Sigmoid colon (tissue), 6 donors: ENCODE measurements at regions not wholly inside any gene's neighbourhood (a gene's known extent, or its start where the extent isn't known, plus 50 kb on each side); places are given as distances from the start of the nearest gene placed in this dataset.

Source experiments
- DNase-seq: peaks from one replicate; pipeline ENCODE4 v3.0.0-alpha.2; 2019
- H3K27ac ChIP-seq, 4 donors: fragments of 200-600 bp; sonication (generic); one replicate each; pipeline ENCODE4 v1.5.1; 2016 to 2019; ENCODE audit warnings: mild to moderate bottlenecking in 1 of 4
- H3K27me3 ChIP-seq, 3 donors: fragments of 200-600 bp; sonication (generic); one replicate each; pipeline ENCODE4 v1.5.1; 2019; ENCODE audit warnings: mild to moderate bottlenecking in 1 of 3
- H3K36me3 ChIP-seq, 4 donors: fragments of 200-600 bp; sonication (generic); one replicate each; pipeline ENCODE4 v1.5.1; 2016 to 2019
- H3K4me1 ChIP-seq, 4 donors: fragments of 200-600 bp; sonication (generic); one replicate each; pipeline ENCODE4 v1.5.1; 2017 to 2019
- H3K4me3 ChIP-seq, 4 donors: fragments of 200-600 bp; sonication (generic); one replicate each; pipeline ENCODE4 v1.5.1; 2017 to 2019; ENCODE audit warnings: mild to moderate bottlenecking in 2 of 4, moderate library complexity in 1 of 4
- H3K9me3 ChIP-seq, 4 donors: fragments of 200-600 bp in 3 of 4; sonication (generic) in 3 of 4; one replicate each; pipeline versions ENCODE4 v1.5.1 to v1.6.1; 2013 to 2019
- EP300 ChIP-seq, 4 donors: sonication (generic); formaldehyde crosslinking; IDR thresholded peaks; one replicate each; pipeline ENCODE4 v1.6.1; 2017; ENCODE audit warnings: antibody characterized with exemption in 4 of 4
- POLR2A ChIP-seq, 2 donors: fragments of 450-650 bp; IDR thresholded peaks; one replicate each; pipeline ENCODE4 v1.6.1; 2016; ENCODE audit warnings: antibody characterized with exemption in 2 of 2, mild to moderate bottlenecking in 2 of 2, moderate library complexity in 2 of 2
- POLR2AphosphoS5 ChIP-seq, 4 donors: sonication (generic); formaldehyde crosslinking; IDR thresholded peaks; one replicate each; pipeline ENCODE4 v1.6.1; 2017; ENCODE audit warnings: antibody characterized with exemption in 4 of 4
- WGBS, 2 donors: extraction: QIAGEN DNeasy Blood & Tissue Kit; methylation state at CpG; one replicate each; pipeline ENCODE4 v1.1.7; 2013; 5-methylcytosine and 5-hydroxymethylcytosine counted together
- intact Hi-C: fragments of 100-400 bp; cut with DNase I; formaldehyde crosslinking; loops from one replicate; pipeline ENCODE4 v1.15.1; 2023
- TF ChIP-seq, protein P1 (sequence below), 4 experiments: fragments of 450-650 bp in 3 of 4; fragments of 200-600 bp in 1 of 4; IDR thresholded peaks; one replicate each; pipeline ENCODE4 v1.5.1; 2016 to 2019; ENCODE audit warnings: antibody characterized with exemption in 4 of 4, mild to moderate bottlenecking in 3 of 4, moderate library complexity in 2 of 4
- donor health status: healthy with polysubstance abuse.
- donor health status: healthy.

DNA sequence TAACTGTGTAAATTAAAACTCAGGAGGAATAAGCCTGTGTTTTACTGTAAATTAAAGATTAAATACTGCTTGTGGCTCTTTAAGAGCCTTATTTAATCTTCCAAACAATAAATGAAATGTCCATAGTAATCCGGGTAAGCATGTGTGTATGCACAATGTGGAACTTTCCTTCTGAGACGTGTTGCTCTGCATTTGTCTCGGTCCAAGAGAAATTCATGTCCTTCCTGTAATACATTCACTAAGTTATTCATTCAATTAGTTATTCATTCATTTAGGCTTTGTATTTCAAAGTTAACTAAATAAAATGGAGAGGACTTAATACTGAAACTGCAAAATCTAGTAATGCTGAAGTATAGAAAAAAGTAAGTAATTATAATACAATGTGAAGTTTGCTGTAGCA lies 2728.8 kb downstream of the PCDH7 start:
- H3K36me3 ChIP-seq = no peaks in the 10 kb centered on the region
- H3K27me3 ChIP-seq = no peaks in the 10 kb centered on the region
- no peak for DNase-seq
- WGBS, 2 donors = 85 to 88% methylated on average over 3 of the region's 3 CpGs
- H3K4me1 ChIP-seq = no peaks in the 10 kb centered on the region
- no peaks in the 10 kb centered on the region for H3K9me3 ChIP-seq
- H3K4me3 ChIP-seq = no peak overlapping the region
- intact Hi-C loops = no loop called here
- TF ChIP-seq, protein P1, sequence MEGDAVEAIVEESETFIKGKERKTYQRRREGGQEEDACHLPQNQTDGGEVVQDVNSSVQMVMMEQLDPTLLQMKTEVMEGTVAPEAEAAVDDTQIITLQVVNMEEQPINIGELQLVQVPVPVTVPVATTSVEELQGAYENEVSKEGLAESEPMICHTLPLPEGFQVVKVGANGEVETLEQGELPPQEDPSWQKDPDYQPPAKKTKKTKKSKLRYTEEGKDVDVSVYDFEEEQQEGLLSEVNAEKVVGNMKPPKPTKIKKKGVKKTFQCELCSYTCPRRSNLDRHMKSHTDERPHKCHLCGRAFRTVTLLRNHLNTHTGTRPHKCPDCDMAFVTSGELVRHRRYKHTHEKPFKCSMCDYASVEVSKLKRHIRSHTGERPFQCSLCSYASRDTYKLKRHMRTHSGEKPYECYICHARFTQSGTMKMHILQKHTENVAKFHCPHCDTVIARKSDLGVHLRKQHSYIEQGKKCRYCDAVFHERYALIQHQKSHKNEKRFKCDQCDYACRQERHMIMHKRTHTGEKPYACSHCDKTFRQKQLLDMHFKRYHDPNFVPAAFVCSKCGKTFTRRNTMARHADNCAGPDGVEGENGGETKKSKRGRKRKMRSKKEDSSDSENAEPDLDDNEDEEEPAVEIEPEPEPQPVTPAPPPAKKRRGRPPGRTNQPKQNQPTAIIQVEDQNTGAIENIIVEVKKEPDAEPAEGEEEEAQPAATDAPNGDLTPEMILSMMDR (IDR thresholded peaks at IDR 0.05) = no peak
- H3K27ac ChIP-seq = no peak overlapping the region

DNA sequence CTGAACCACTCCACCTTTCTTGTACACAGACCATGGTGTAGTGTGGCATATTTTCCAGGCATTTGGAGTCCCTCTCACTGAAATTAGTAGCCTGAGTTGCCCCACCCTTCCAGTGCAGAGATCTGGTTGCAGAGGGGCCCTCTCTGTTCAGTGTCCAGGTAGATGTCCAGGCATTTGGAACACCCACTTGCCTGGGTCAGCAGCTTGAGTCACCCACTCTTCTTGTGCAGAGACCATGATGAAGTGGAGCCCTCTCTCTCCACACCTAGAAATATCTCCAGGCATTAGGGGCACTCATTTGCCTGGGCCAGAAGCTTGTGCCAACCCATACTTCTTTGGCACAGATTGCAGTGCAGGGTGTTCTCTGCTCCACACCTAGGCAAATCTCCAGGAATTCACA lies 2733.3 kb downstream of the PCDH7 start:
- no peaks in the 10 kb centered on the region for H3K36me3 ChIP-seq
- H3K9me3 ChIP-seq = peaks cover 0 to 2% (median 0%) of the 10 kb centered on the region in 4 donors
- DNase-seq = no peak
- no peak overlapping the region for H3K27ac ChIP-seq
- H3K4me1 ChIP-seq = no peaks in the 10 kb centered on the region
- H3K4me3 ChIP-seq = no peak overlapping the region
- no peaks in the 10 kb centered on the region for H3K27me3 ChIP-seq
- TF ChIP-seq EP300 (IDR thresholded peaks at IDR 0.05) (no peak), POLR2A (IDR thresholded peaks at IDR 0.05) (no peak), POLR2AphosphoS5 (IDR thresholded peaks at IDR 0.05) (no peak)
- TF ChIP-seq, protein P1 (IDR thresholded peaks at IDR 0.05) = no peak
- intact Hi-C loops = no loop called here

DNA sequence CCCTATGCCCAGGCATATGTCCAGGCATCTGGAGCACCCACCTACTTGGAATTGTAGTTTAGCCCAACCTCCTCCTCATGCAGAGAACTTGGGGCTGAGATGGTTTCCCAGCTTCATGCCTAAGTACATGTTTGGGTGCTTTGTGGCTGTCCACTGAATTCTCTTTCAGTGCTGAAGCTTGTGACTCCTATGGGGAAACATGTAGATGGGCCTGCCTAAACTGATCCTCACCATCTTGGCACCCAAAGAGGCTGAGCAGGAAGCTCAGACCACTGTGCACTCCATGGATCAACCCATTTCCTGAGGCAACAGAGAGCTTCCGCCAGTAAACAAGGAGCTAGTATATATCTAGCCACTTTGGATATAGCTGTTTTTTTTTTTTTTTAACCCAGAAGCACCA lies 2733.7 kb downstream of the PCDH7 start:
- H3K4me3 ChIP-seq = no peak overlapping the region
- DNase-seq = no peak
- H3K27ac ChIP-seq = no peak overlapping the region
- intact Hi-C loops = no loop called here
- no peaks in the 10 kb centered on the region for H3K4me1 ChIP-seq
- WGBS, 2 donors = 89 to 96% methylated on average over 1 of the region's 1 CpG
- TF ChIP-seq POLR2A (IDR thresholded peaks at IDR 0.05) (no peak), POLR2AphosphoS5 (IDR thresholded peaks at IDR 0.05) (no peak), EP300 (IDR thresholded peaks at IDR 0.05) (no peak)
- TF ChIP-seq, protein P1 (IDR thresholded peaks at IDR 0.05) = no peak
- no peaks in the 10 kb centered on the region for H3K27me3 ChIP-seq
- H3K36me3 ChIP-seq = no peaks in the 10 kb centered on the region
- peaks cover 0 to 2% (median 0%) of the 10 kb centered on the region in 4 donors for H3K9me3 ChIP-seq

DNA sequence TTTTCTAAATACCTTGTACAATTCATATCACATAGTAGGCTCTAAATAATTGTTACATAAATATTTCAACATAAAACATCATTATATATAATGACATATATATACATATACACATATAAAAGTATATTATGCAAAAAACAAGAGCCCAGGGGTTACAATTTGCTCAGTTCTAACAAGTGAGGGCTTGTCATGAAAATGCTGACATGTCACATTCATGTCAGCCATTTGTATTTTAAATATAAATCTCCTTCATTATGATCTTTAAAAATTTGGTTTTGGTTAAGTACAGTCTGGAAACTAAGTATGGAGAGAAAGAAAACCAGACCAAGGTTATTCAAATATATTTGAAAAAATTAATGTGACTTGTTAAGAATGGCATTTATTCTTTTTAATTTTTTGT lies 2745.4 kb downstream of the PCDH7 start:
- intact Hi-C loops = no loop called here
- no peaks in the 10 kb centered on the region for H3K27me3 ChIP-seq

DNA sequence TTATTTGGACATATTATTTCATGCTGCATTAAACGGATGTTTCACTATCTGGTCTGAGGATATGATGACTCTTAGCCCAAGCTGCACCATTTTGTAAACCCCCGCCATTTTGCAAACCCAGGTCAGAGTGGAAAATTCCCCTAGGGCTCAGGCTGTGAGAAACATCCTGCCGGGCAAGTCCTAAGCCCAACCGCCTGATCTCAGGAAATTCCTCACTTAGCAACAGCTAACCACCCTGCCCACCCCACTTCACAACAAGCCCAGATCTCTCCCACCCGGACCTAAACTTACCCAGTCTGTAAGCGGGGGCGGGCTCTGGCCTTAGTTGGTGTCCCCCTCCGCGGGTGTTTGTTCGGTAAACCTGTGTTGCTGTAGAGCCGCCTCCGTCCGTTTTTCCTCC lies 2747.1 kb downstream of the PCDH7 start:
- intact Hi-C loops = no loop called here
- Histone ChIP-seq H3K4me1 (no peaks in the 10 kb centered on the region), H3K27ac (no peak overlapping the region), H3K27me3 (no peaks in the 10 kb centered on the region), H3K4me3 (no peak overlapping the region), H3K36me3 (no peaks in the 10 kb centered on the region), H3K9me3 (peaks cover 0 to 2% (median 0%) of the 10 kb centered on the region in 4 donors)
- TF ChIP-seq POLR2AphosphoS5 (IDR thresholded peaks at IDR 0.05) (no peak), POLR2A (IDR thresholded peaks at IDR 0.05) (no peak), EP300 (IDR thresholded peaks at IDR 0.05) (no peak)
- TF ChIP-seq, protein P1 (IDR thresholded peaks at IDR 0.05) = no peak
- WGBS, 2 donors = 90 to 92% methylated on average over 13 of the region's 13 CpGs
- DNase-seq = no peak

More for the DNA sequence above, 2745.4 kb downstream of the PCDH7 start:
- DNase-seq = no peak
- H3K9me3 ChIP-seq = no peaks in the 10 kb centered on the region
- H3K27ac ChIP-seq = no peak overlapping the region
- no peak overlapping the region for H3K4me3 ChIP-seq
- H3K4me1 ChIP-seq = no peaks in the 10 kb centered on the region
- no peak for TF ChIP-seq EP300 (IDR thresholded peaks at IDR 0.05)
- TF ChIP-seq, protein P1 (IDR thresholded peaks at IDR 0.05) = no peak
- no peak for TF ChIP-seq POLR2AphosphoS5 (IDR thresholded peaks at IDR 0.05)
- TF ChIP-seq POLR2A (IDR thresholded peaks at IDR 0.05) = no peak
- no peaks in the 10 kb centered on the region for H3K36me3 ChIP-seq
